ENCODE measurements at regions not wholly inside any gene's neighbourhood (a gene's known extent, or its start where the extent isn't known, plus 50 kb on each side); places are given as distances from the start of the nearest gene placed in this dataset.

DNA sequence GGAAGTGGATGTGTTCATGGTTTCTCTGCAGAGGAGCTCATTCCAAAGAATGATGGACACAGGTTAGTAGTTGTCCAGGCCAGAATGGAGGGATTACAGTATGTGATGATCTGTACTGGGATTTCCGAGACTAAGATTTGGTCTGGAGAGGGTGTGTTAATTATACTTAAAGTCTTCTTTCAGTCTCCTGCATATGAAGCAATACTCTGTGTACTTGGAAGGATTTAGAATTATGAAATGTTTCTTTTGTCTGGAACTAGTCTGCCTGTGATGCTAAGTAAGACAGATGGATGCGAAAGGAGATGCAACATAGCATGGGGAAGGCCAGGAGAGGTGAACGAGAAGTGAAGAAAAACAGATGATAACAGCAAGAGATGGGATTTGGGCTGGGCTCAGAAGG is 305.1 kb upstream of the LYZL1 start:
- Histone ChIP-seq H3K4me3 (no peak overlapping the region), H3K9me3 (no peaks in the 10 kb centered on the region), H3K4me1 (peaks cover 5 to 18% (median 14%) of the 10 kb centered on the region in 4 donors), H3K36me3 (no peaks in the 10 kb centered on the region), H3K27me3 (peaks cover 0 to 4% (median 0%) of the 10 kb centered on the region in 4 donors), H3K27ac (replicated peaks in 1 of 4) (peak overlapping the region; percentile 26 to 70 (median 55))
- TF ChIP-seq POLR2AphosphoS5 (IDR thresholded peaks at IDR 0.05) (no peak), EP300 (IDR thresholded peaks at IDR 0.05) (no peak), POLR2A (IDR thresholded peaks at IDR 0.05; ENCODE audit: low read depth) (no peak)
- TF ChIP-seq, protein P1, sequence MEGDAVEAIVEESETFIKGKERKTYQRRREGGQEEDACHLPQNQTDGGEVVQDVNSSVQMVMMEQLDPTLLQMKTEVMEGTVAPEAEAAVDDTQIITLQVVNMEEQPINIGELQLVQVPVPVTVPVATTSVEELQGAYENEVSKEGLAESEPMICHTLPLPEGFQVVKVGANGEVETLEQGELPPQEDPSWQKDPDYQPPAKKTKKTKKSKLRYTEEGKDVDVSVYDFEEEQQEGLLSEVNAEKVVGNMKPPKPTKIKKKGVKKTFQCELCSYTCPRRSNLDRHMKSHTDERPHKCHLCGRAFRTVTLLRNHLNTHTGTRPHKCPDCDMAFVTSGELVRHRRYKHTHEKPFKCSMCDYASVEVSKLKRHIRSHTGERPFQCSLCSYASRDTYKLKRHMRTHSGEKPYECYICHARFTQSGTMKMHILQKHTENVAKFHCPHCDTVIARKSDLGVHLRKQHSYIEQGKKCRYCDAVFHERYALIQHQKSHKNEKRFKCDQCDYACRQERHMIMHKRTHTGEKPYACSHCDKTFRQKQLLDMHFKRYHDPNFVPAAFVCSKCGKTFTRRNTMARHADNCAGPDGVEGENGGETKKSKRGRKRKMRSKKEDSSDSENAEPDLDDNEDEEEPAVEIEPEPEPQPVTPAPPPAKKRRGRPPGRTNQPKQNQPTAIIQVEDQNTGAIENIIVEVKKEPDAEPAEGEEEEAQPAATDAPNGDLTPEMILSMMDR (IDR thresholded peaks at IDR 0.05), result no peak
- 51% methylated on average over 3 of the region's 3 CpGs for WGBS
- DNase-seq (ENCODE audit: extremely low spot score), result no peak
- intact Hi-C loops (cut with DNase I), result no loop called here

DNA sequence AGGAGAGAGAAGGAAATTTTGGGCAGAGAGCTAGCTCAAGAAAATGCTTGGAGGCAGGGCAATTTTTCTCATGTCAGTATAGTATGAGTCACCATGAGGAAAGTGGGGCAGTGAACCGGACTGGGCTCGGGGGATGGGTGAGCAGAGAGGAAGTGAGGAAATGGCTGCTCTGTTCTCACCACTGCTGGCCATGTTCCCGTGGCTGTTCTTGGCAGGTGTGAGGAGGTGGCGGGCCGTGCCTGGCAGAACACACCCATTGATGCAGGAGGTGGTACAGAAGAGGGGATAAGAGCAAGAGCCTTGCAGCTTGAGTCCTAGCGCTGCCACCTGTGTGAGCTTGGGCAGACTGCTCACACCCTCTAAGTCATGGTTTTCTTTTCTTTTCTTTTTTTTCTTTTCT is 304.4 kb upstream of the LYZL1 start:
- 21% methylated on average over 6 of the region's 6 CpGs for WGBS
- Histone ChIP-seq H3K4me1 (peaks cover 5 to 18% (median 14%) of the 10 kb centered on the region in 4 donors), H3K27ac (replicated peaks in 1 of 4) (peak overlapping the region; percentile 26 to 70 (median 55)), H3K27me3 (peaks cover 0 to 4% (median 0%) of the 10 kb centered on the region in 4 donors), H3K4me3 (no peak overlapping the region), H3K9me3 (no peaks in the 10 kb centered on the region), H3K36me3 (no peaks in the 10 kb centered on the region)
- intact Hi-C loops (cut with DNase I), result no loop called here
- TF ChIP-seq POLR2A (IDR thresholded peaks at IDR 0.05; ENCODE audit: low read depth) (no peak), POLR2AphosphoS5 (IDR thresholded peaks at IDR 0.05) (peak; percentile 61 to 64), EP300 (IDR thresholded peaks at IDR 0.05) (no peak)
- TF ChIP-seq, protein P1 (IDR thresholded peaks at IDR 0.05), result no peak
- peak; percentile 96 for DNase-seq (ENCODE audit: extremely low spot score)

DNA sequence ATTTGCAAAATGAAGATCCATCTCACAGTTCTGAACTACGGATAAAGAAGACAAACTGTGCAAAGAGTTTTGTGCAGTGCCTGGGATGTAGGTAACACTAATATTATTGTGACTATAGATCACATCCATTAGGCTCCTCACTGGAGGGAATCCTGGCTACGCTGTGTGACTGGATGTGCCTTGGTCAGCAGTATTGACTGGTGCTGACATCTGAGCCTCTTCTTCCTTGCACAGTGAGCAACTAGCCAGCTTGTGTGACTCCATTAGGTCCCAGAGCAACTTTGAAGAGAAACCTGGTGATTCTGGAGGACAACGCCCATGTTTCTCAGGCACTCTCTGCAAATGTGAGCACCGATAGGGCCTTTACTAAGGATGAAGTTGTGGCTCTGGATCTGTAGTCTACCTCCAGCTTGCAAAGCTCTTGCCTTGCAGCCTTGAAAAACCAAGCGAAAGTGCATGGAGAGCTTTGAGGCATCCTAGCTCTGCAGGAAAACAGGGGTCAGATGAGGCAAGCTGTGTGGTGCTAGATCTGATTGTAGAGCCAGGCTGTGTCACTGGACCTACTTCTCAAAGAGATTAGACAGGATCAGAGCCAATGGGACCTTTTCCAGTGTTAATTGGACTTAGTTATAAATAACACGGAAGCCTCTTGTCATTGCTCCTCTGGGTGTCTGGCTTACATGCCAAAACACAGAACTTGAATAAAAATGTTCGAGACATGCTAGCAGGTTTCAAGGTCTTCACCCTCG is 303.6 kb upstream of the LYZL1 start:
- no peak overlapping the region for H3K27ac ChIP-seq (replicated peaks in 1 of 4)
- no peak for TF ChIP-seq EP300 (IDR thresholded peaks at IDR 0.05)
- no peak for TF ChIP-seq POLR2A (IDR thresholded peaks at IDR 0.05; ENCODE audit: low read depth)
- TF ChIP-seq POLR2AphosphoS5 (IDR thresholded peaks at IDR 0.05), result no peak
- TF ChIP-seq, protein P1 (IDR thresholded peaks at IDR 0.05), result no peak
- no peak overlapping the region for H3K4me3 ChIP-seq
- DNase-seq (ENCODE audit: extremely low spot score), result peak; percentile 89
- H3K36me3 ChIP-seq, result no peaks in the 10 kb centered on the region
- intact Hi-C loops (cut with DNase I), result no loop called here
- H3K4me1 ChIP-seq, result peaks cover 5 to 18% (median 14%) of the 10 kb centered on the region in 4 donors
- peaks cover 0 to 4% (median 0%) of the 10 kb centered on the region in 4 donors for H3K27me3 ChIP-seq
- no peaks in the 10 kb centered on the region for H3K9me3 ChIP-seq
- WGBS, result 79% methylated on average over 7 of the region's 8 CpGs

DNA sequence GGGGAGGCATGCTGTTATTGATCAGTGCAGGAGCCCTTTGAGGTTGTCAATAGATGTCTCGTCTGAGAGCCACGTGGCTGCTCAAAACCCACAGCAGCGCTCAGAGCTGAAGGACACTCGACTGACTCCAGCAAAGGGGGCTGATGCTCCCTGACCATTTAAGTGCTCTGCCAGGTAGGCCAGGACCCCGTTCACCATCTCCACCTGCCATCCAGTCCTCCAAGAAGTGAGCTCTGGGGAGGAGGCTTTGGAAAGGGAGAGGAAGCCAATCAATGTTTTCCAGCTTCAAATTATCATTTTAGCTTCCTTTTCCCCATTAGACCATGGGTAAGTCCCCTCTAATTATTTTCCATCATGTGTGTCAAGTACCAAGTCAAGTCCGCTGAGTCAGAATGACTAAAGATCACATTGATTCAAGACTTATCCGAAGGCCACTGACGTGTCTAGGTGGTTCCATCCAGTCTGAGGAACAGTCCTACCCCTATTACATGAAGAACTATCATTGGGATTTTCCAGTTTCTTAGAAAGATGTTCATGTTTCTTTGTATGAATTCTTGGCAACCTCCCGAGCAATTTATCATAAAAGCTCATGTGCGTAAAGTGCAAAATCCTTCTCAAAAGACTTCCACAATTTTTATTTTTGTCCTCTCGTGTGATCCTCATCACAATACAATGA is 302.6 kb upstream of the LYZL1 start:
- intact Hi-C loops (cut with DNase I), result no loop called here
- Histone ChIP-seq H3K27me3 (peaks cover 0 to 4% (median 0%) of the 10 kb centered on the region in 4 donors), H3K9me3 (no peaks in the 10 kb centered on the region), H3K4me1 (peaks cover 5 to 21% (median 14%) of the 10 kb centered on the region in 4 donors), H3K36me3 (no peaks in the 10 kb centered on the region), H3K27ac (replicated peaks in 1 of 4) (no peak overlapping the region), H3K4me3 (no peak overlapping the region)
- WGBS, result 93% methylated on average over 11 of the region's 11 CpGs
- TF ChIP-seq EP300 (IDR thresholded peaks at IDR 0.05), result no peak
- no peak for TF ChIP-seq POLR2AphosphoS5 (IDR thresholded peaks at IDR 0.05)
- TF ChIP-seq, protein P1 (IDR thresholded peaks at IDR 0.05), result no peak
- TF ChIP-seq POLR2A (IDR thresholded peaks at IDR 0.05; ENCODE audit: low read depth), result no peak
- no peak for DNase-seq (ENCODE audit: extremely low spot score)
